ENCODE measurements at regions not wholly inside any gene's neighbourhood (a gene's known extent, or its start where the extent isn't known, plus 50 kb on each side); places are given as distances from the start of the nearest gene placed in this dataset.

GRCh38 chr2:174022431-174022830 lies 57.3 kb upstream of the SP3 start:
- Histone ChIP-seq H3K36me3 (no peaks in the 10 kb centered on the region), H3K27me3 (no peaks in the 10 kb centered on the region), H3K4me1 (no peaks in the 10 kb centered on the region), H3K9me3 (no peaks in the 10 kb centered on the region), H3K4me3 (no peak overlapping the region), H3K27ac (no peak overlapping the region)
- no peak for ATAC-seq
- TF ChIP-seq POLR2A (IDR thresholded peaks at IDR 0.05): no peak
- TF ChIP-seq CTCF (IDR thresholded peaks at IDR 0.05): no peak
- WGBS (ENCODE audit: insufficient coverage, low coverage, low lambda C conversion rate, missing lambda C conversion rate): 63% methylated on average over 4 of the region's 4 CpGs
- DNase-seq: no peak
- intact Hi-C loops (cut with DNase I): no loop called here

- no peak overlapping the region for H3K4me3 ChIP-seq
These were observed 55.9 kb upstream of the SP3 start for GRCh38 chr2:174020926-174021662.

GRCh38 chr2:174020026-174020425 lies 54.9 kb upstream of the SP3 start:
- intact Hi-C loops (cut with DNase I): no loop called here
- 68% methylated on average over 5 of the region's 5 CpGs for WGBS (ENCODE audit: insufficient coverage, low coverage, low lambda C conversion rate, missing lambda C conversion rate)

More at GRCh38 chr2:174020926-174021662, 55.9 kb upstream of the SP3 start:
- ATAC-seq (peak in 1 of 4 donors; percentile 11), DNase-seq (no peak)
- no peaks in the 10 kb centered on the region for H3K4me1 ChIP-seq
- WGBS (ENCODE audit: insufficient coverage, low coverage, low lambda C conversion rate, missing lambda C conversion rate): 84% methylated on average over 5 of the region's 5 CpGs
- intact Hi-C loops (cut with DNase I): no loop called here
- no peak overlapping the region for H3K27ac ChIP-seq
- no peaks in the 10 kb centered on the region for H3K9me3 ChIP-seq
- TF ChIP-seq CTCF (IDR thresholded peaks at IDR 0.05) (no peak), POLR2A (IDR thresholded peaks at IDR 0.05) (no peak)
- H3K27me3 ChIP-seq: no peaks in the 10 kb centered on the region
- no peaks in the 10 kb centered on the region for H3K36me3 ChIP-seq

GRCh38 chr2:174016447-174016846 lies 51.3 kb upstream of the SP3 start:
- no peaks in the 10 kb centered on the region for H3K27me3 ChIP-seq

More at GRCh38 chr2:174020026-174020425, 54.9 kb upstream of the SP3 start:
- ATAC-seq: no peak
- TF ChIP-seq CTCF (IDR thresholded peaks at IDR 0.05) (no peak), POLR2A (IDR thresholded peaks at IDR 0.05) (no peak)
- Histone ChIP-seq H3K9me3 (no peaks in the 10 kb centered on the region), H3K4me1 (no peaks in the 10 kb centered on the region), H3K27ac (no peak overlapping the region), H3K4me3 (no peak overlapping the region), H3K27me3 (no peaks in the 10 kb centered on the region), H3K36me3 (no peaks in the 10 kb centered on the region)
- no peak for DNase-seq

More at GRCh38 chr2:174016447-174016846, 51.3 kb upstream of the SP3 start:
- 68% methylated on average over 3 of the region's 3 CpGs for WGBS (ENCODE audit: insufficient coverage, low coverage, low lambda C conversion rate, missing lambda C conversion rate)
- Histone ChIP-seq H3K9me3 (no peaks in the 10 kb centered on the region), H3K4me1 (no peaks in the 10 kb centered on the region), H3K4me3 (no peak overlapping the region), H3K27ac (no peak overlapping the region), H3K36me3 (no peaks in the 10 kb centered on the region)
- no peak for DNase-seq
- no peak for ATAC-seq
- no peak for TF ChIP-seq CTCF (IDR thresholded peaks at IDR 0.05)
- TF ChIP-seq POLR2A (IDR thresholded peaks at IDR 0.05): no peak
- intact Hi-C loops (cut with DNase I): no loop called here
